IMR-90 (cell line): ENCODE measurements at regions not wholly inside any gene's neighbourhood (a gene's known extent, or its start where the extent isn't known, plus 50 kb on each side); places are given as distances from the start of the nearest gene placed in this dataset.

Experiments used
- ATAC-seq: fragments of 200-7000 bp; cut with Tn5 transposase; 2 replicates; pipeline ENCODE4 v1.9.1; 2020; ENCODE audit warnings: low read depth, mild to moderate bottlenecking, moderate library complexity
- BruUV-seq: library from RNA; stranded (reverse); fragments of 400-500 nt; replicated peaks from 2 replicates; lab custom pipeline; 2021; lab: Mats Ljungman, UMichigan
- CTCF ChIA-PET: fragments of 300-600 bp; formaldehyde crosslinking; extraction: SDS; loops from one replicate; lab custom pipeline; 2021; ENCODE audit warnings: antibody characterized with exemption; lab: Yijun Ruan, JAX
- POLR2A ChIA-PET: fragments of 300-600 bp; sonication (Branson Sonifier 250); formaldehyde crosslinking; loops from one replicate; lab custom pipeline; 2022; ENCODE audit warnings: antibody characterized with exemption; ENCODE audit not compliant: unreplicated experiment; lab: Charles Lee
- DNase-seq: peaks from one replicate; pipeline ENCODE4 v3.0.0; 2013
- H2AFZ ChIP-seq: replicated peaks from 2 replicates; pipeline ENCODE3; 2013; ENCODE audit warnings: low read length, mild to moderate bottlenecking; ENCODE audit not compliant: poor library complexity
- H2AK5ac ChIP-seq: 2 replicates; pipeline ENCODE4 v1.6.1; 2013; ENCODE audit warnings: low read depth, low read length, inconsistent platforms
- H2AK9ac ChIP-seq: replicated peaks from 2 replicates; pipeline ENCODE3; 2013; ENCODE audit warnings: mild to moderate bottlenecking, low read depth, low read length, moderate library complexity; ENCODE audit not compliant: poor library complexity
- H2BK120ac ChIP-seq: 2 replicates; pipeline ENCODE4 v1.6.1; 2013; ENCODE audit warnings: low read depth, low read length, inconsistent platforms
- H2BK15ac ChIP-seq: 3 replicates; pipeline ENCODE4 v1.6.1; 2013; ENCODE audit warnings: low read depth, low read length, inconsistent platforms
- H2BK20ac ChIP-seq: 2 replicates; pipeline ENCODE4 v1.6.1; 2013; ENCODE audit warnings: low read depth, mild to moderate bottlenecking, inconsistent platforms, low read length, moderate library complexity
- H2BK5ac ChIP-seq: 2 replicates; pipeline ENCODE4 v1.6.1; 2013; ENCODE audit warnings: mild to moderate bottlenecking, low read depth, low read length, inconsistent platforms; ENCODE audit not compliant: poor library complexity, severe bottlenecking
- H3K14ac ChIP-seq: replicated peaks from 2 replicates; pipeline ENCODE4 v1.6.1; 2013; ENCODE audit warnings: low read depth, low read length, inconsistent platforms
- H3K18ac ChIP-seq: 2 replicates; pipeline ENCODE4 v1.6.1; 2013; ENCODE audit warnings: low read depth, low read length, control low read depth
- H3K23ac ChIP-seq: 2 replicates; pipeline ENCODE4 v1.6.1; 2013; ENCODE audit warnings: low read depth, low read length, inconsistent platforms
- H3K27ac ChIP-seq: 2 replicates; pipeline ENCODE4 v1.5.1; 2013; ENCODE audit warnings: mild to moderate bottlenecking, control low read depth, low read length; ENCODE audit not compliant: insufficient read depth
- H3K27me3 ChIP-seq: 2 replicates; pipeline ENCODE4 v1.6.1; 2013; ENCODE audit warnings: low read length; ENCODE audit not compliant: control insufficient read depth, insufficient read depth
- H3K36me3 ChIP-seq: 2 replicates; pipeline ENCODE4 v1.6.1; 2013; ENCODE audit warnings: low read length, mixed read lengths; ENCODE audit not compliant: control insufficient read depth, insufficient read depth
- H3K4ac ChIP-seq: 2 replicates; pipeline ENCODE4 v1.6.1; 2013; ENCODE audit warnings: low read depth, low read length, inconsistent platforms
- H3K4me1 ChIP-seq: 2 replicates; pipeline ENCODE4 v1.6.1; 2013; ENCODE audit warnings: low read length, mixed read lengths; ENCODE audit not compliant: control insufficient read depth, insufficient read depth
- H3K4me2 ChIP-seq: 2 replicates; pipeline ENCODE4 v1.6.1; 2013; ENCODE audit warnings: low read depth, mild to moderate bottlenecking, control low read depth, low read length, moderate library complexity
- H3K4me3 ChIP-seq: 2 replicates; pipeline ENCODE4 v1.5.1; 2013; ENCODE audit warnings: low read depth, mild to moderate bottlenecking, control low read depth, low read length, moderate library complexity; ENCODE audit not compliant: insufficient read depth
- H3K56ac ChIP-seq: 2 replicates; pipeline ENCODE4 v1.6.1; 2013; ENCODE audit warnings: low read length, inconsistent platforms; ENCODE audit not compliant: insufficient read depth; ENCODE audit errors: extremely low read depth
- H3K79me1 ChIP-seq, 2 experiments: 2 replicates each; pipeline ENCODE4 v1.6.1; 2013; ENCODE audit warnings: low read length in 2 of 2, inconsistent platforms in 1 of 2, low read depth in 1 of 2
- H3K9ac ChIP-seq: 2 replicates; pipeline ENCODE4 v1.6.1; 2013; ENCODE audit warnings: low read depth, low read length, control low read depth
- H3K9me1 ChIP-seq: 2 replicates; pipeline ENCODE4 v1.6.1; 2013; ENCODE audit warnings: low read length, inconsistent platforms; ENCODE audit not compliant: insufficient read depth
- H3K9me3 ChIP-seq: 2 replicates; pipeline ENCODE4 v1.6.1; 2013; ENCODE audit warnings: low read length; ENCODE audit not compliant: control insufficient read depth, insufficient read depth
- H4K20me1 ChIP-seq: 2 replicates; pipeline ENCODE4 v1.6.1; 2013; ENCODE audit warnings: low read length, inconsistent platforms; ENCODE audit not compliant: insufficient read depth
- H4K5ac ChIP-seq: 2 replicates; pipeline ENCODE4 v1.6.1; 2013; ENCODE audit warnings: mild to moderate bottlenecking, low read depth, low read length, control low read depth
- H4K8ac ChIP-seq, 2 experiments: 2 replicates each; pipeline ENCODE4 v1.6.1; 2013; ENCODE audit warnings: low read depth in 2 of 2, low read length in 2 of 2, control low read depth in 1 of 2, inconsistent platforms in 1 of 2
- H4K91ac ChIP-seq: 2 replicates; pipeline ENCODE4 v1.6.1; 2013; ENCODE audit warnings: low read depth, low read length, inconsistent platforms; ENCODE audit not compliant: insufficient read depth
- BHLHE40 ChIP-seq: fragments of 150-350 bp; IDR thresholded peaks from 2 replicates; pipeline ENCODE4 v1.6.1; 2016; ENCODE audit warnings: mild to moderate bottlenecking, low read depth, low read length
- FOS ChIP-seq: fragments of 150-350 bp; IDR thresholded peaks from 2 replicates; pipeline ENCODE4 v1.6.1; 2016; ENCODE audit warnings: low read depth, low read length
- MAZ ChIP-seq: IDR thresholded peaks from 2 replicates; pipeline ENCODE4 v1.6.1; 2012; ENCODE audit warnings: low read depth, mild to moderate bottlenecking, low read length, improper control_type of control experiment, moderate library complexity, borderline replicate concordance
- NFE2L2 ChIP-seq: fragments of 150-350 bp; IDR thresholded peaks from 2 replicates; pipeline ENCODE4 v1.6.1; 2016; ENCODE audit warnings: low read depth, mild to moderate bottlenecking, low read length
- POLR2A ChIP-seq: IDR thresholded peaks from 2 replicates; pipeline ENCODE4 v1.6.1; 2012; ENCODE audit warnings: mild to moderate bottlenecking, low read depth, low read length
- RAD21 ChIP-seq: IDR thresholded peaks from 2 replicates; pipeline ENCODE4 v1.6.1; 2012; ENCODE audit warnings: low read length, improper control_type of control experiment
- SMC3 ChIP-seq: fragments of 150-350 bp; IDR thresholded peaks from 2 replicates; pipeline ENCODE4 v1.6.1; 2016; ENCODE audit warnings: low read depth, mild to moderate bottlenecking, antibody characterized with exemption, low read length, moderate library complexity
- WGBS, 2 experiments: methylation state at CpG; one replicate each; pipeline versions ENCODE4 v1.1.5 to v1.1.7; 2013; ENCODE audit warnings: missing lambda C conversion rate in 2 of 2; ENCODE audit not compliant: insufficient read length in 1 of 2; ENCODE audit errors: extremely low coverage in 2 of 2; 5-methylcytosine and 5-hydroxymethylcytosine counted together
- dilution Hi-C: fragments of 300-500 bp; cut with HindIII; formaldehyde crosslinking; loops from one replicate; pipeline ENCODE4 v1.14.3; 2018; ENCODE audit warnings: low sequenced_read_pairs; ENCODE audit not compliant: unreplicated experiment
- in situ Hi-C: fragments of 300-500 bp; cut with MboI; formaldehyde crosslinking; loops from 3 replicates; pipeline ENCODE4 v1.14.3; 2019; ENCODE audit warnings: low sequenced_read_pairs, inconsistent platforms, mixed read lengths
- intact Hi-C: fragments of 100-400 bp; cut with micrococcal nuclease; formaldehyde crosslinking; loops from 2 replicates; pipeline ENCODE4 v1.10.0; 2022
- TF ChIP-seq, protein P1 (sequence below): fragments of 150-350 bp; IDR thresholded peaks from 2 replicates; pipeline ENCODE4 v1.6.1; 2016; ENCODE audit warnings: low read depth, mild to moderate bottlenecking, low read length, moderate library complexity, borderline replicate concordance
- TF ChIP-seq, protein P2 (sequence below): fragments of 150-350 bp; IDR thresholded peaks from 2 replicates; pipeline ENCODE4 v1.6.1; 2017; ENCODE audit warnings: mild to moderate bottlenecking, antibody characterized with exemption, low read length, low read depth

DNA sequence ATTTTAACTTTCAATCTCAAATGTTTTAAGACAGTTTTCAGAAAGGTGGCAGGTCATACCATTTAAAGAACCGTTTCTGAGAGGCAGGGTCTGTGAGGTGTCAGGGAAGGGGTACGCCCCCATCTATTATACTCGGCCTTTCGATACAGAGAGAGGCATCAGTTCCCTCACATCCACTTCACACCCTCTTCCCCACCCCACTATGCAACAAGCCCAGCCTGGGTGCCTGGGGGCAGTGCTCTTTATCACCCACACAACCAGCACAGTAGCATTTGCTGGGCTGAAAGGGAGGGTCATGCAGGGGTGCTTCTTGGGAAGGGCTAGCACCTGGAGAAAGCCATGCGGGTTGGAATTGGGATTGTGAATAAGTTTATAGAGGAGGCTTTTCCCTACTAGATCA is 56.0 kb upstream of the KCNMB2 start:
- in situ Hi-C loops (no loop called here), dilution Hi-C loops (no loop called here)
- no peak for ATAC-seq

More for the DNA sequence above, 56.0 kb upstream of the KCNMB2 start:
- Histone ChIP-seq H2BK20ac (no peak overlapping the region), H3K4me3 (no peak overlapping the region), H3K14ac (no peak overlapping the region), H3K9me3 (no peaks in the 10 kb centered on the region), H4K91ac (no peak overlapping the region), H3K23ac (no peak overlapping the region), H3K27me3 (no peaks in the 10 kb centered on the region), H2BK120ac (no peak overlapping the region), H2BK5ac (no peak overlapping the region), H3K9ac (no peak overlapping the region), H3K4me1 (no peaks in the 10 kb centered on the region), H3K36me3 (no peaks in the 10 kb centered on the region), H2AFZ (no peak overlapping the region), H2AK9ac (no peak overlapping the region), H3K18ac (no peak overlapping the region), H3K56ac (no peak overlapping the region), H2BK15ac (no peak overlapping the region), H3K79me1 (no peaks in the 10 kb centered on the region), H3K4me2 (no peak overlapping the region), H2AK5ac (no peak overlapping the region), H4K8ac (no peak overlapping the region), H3K27ac (no peak overlapping the region), H4K5ac (no peak overlapping the region), H3K9me1 (no peaks in the 10 kb centered on the region), H3K4ac (no peak overlapping the region), H4K20me1 (no peaks in the 10 kb centered on the region)
- CTCF ChIA-PET, result interaction anchor here (0.6 kb wide), 1 partner anchor 293 kb away, joined by 3 read pairs; no protein-coding TSS in a partner anchor
- WGBS, 2 experiments, result no CpG with 5 or more reads among the region's 5 CpGs
- TF ChIP-seq, protein P1, sequence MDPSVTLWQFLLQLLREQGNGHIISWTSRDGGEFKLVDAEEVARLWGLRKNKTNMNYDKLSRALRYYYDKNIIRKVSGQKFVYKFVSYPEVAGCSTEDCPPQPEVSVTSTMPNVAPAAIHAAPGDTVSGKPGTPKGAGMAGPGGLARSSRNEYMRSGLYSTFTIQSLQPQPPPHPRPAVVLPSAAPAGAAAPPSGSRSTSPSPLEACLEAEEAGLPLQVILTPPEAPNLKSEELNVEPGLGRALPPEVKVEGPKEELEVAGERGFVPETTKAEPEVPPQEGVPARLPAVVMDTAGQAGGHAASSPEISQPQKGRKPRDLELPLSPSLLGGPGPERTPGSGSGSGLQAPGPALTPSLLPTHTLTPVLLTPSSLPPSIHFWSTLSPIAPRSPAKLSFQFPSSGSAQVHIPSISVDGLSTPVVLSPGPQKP, result no peak
- no peak for TF ChIP-seq BHLHE40
- TF ChIP-seq, protein P2, sequence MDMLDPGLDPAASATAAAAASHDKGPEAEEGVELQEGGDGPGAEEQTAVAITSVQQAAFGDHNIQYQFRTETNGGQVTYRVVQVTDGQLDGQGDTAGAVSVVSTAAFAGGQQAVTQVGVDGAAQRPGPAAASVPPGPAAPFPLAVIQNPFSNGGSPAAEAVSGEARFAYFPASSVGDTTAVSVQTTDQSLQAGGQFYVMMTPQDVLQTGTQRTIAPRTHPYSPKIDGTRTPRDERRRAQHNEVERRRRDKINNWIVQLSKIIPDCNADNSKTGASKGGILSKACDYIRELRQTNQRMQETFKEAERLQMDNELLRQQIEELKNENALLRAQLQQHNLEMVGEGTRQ, result no peak
- TF ChIP-seq MAZ, result no peak
- no peak for TF ChIP-seq POLR2A
- no peak for TF ChIP-seq SMC3
- no peak for TF ChIP-seq FOS
- no peak for TF ChIP-seq RAD21
- no peak for TF ChIP-seq NFE2L2
- POLR2A ChIA-PET, result no interaction called here
- intact Hi-C loops, result no loop called here
- no peak for DNase-seq
- no TSS peak for BruUV-seq
